ENCODE measurements at regions not wholly inside any gene's neighbourhood (a gene's known extent, or its start where the extent isn't known, plus 50 kb on each side); places are given as distances from the start of the nearest gene placed in this dataset.

DNA sequence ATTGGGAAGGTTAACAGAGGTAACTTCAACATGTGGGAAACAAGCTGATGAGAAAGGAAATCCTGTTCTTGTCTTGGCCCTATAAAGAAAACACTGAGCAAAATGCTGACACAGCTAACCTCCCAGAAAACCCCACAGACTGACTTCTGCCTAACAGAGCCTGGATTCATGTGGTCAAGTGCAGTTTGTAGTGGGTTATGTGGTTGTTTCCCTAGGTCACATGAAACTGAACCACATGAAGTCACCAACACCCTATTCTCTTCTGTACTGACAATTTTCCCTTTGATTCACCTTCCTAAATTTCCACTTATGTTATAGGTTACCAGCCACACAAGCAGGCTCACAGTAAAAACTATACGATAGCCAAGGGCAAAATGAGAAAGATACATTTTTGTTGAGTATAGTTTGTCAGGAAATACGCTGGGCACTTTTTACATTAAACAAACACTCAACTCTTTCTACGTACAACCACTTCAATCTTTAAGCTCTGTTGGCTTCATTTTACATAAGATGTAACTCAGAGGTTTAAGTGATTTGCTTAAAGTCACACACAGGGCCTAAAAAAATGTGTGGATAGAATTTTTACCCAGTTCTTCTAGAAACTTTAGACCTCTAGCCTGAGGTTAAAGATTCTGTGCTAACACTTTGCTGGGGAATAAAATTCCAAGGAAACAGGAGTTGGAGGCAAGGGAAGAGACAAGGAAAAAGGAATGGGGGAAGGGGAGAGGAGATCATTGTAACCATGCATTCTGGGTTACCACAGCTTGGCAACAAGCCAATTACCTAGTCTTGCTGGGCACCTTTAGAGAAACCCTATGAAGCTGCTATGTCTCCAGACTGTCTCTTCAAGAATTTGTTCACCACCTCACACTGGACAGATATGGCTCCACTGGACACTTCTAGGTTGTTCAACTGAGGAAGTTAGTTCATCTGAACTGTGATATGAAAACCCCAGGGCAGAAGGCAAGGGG lies 601.6 kb upstream of the USP24 start:
- peaks cover 0 to 54% (median 4%) of the 10 kb centered on the region in 4 donors for H3K4me1 ChIP-seq
- WGBS (ENCODE audit: insufficient coverage, low coverage, low lambda C conversion rate, missing lambda C conversion rate): 92% methylated on average over 3 of the region's 3 CpGs
- H3K4me3 ChIP-seq: no peak overlapping the region
- peak; percentile 16 to 25 (median 21) for ATAC-seq
- no peak for DNase-seq
- H3K36me3 ChIP-seq: no peaks in the 10 kb centered on the region
- no peaks in the 10 kb centered on the region for H3K27me3 ChIP-seq
- intact Hi-C loops (cut with DNase I): no loop called here
- TF ChIP-seq, protein P1, sequence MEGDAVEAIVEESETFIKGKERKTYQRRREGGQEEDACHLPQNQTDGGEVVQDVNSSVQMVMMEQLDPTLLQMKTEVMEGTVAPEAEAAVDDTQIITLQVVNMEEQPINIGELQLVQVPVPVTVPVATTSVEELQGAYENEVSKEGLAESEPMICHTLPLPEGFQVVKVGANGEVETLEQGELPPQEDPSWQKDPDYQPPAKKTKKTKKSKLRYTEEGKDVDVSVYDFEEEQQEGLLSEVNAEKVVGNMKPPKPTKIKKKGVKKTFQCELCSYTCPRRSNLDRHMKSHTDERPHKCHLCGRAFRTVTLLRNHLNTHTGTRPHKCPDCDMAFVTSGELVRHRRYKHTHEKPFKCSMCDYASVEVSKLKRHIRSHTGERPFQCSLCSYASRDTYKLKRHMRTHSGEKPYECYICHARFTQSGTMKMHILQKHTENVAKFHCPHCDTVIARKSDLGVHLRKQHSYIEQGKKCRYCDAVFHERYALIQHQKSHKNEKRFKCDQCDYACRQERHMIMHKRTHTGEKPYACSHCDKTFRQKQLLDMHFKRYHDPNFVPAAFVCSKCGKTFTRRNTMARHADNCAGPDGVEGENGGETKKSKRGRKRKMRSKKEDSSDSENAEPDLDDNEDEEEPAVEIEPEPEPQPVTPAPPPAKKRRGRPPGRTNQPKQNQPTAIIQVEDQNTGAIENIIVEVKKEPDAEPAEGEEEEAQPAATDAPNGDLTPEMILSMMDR (IDR thresholded peaks at IDR 0.05): no peak
- no peak for TF ChIP-seq POLR2A (IDR thresholded peaks at IDR 0.05)
- H3K9me3 ChIP-seq: no peaks in the 10 kb centered on the region
- H3K27ac ChIP-seq: peak overlapping the region in 2 of 3 donors; percentile 71 to 75

DNA sequence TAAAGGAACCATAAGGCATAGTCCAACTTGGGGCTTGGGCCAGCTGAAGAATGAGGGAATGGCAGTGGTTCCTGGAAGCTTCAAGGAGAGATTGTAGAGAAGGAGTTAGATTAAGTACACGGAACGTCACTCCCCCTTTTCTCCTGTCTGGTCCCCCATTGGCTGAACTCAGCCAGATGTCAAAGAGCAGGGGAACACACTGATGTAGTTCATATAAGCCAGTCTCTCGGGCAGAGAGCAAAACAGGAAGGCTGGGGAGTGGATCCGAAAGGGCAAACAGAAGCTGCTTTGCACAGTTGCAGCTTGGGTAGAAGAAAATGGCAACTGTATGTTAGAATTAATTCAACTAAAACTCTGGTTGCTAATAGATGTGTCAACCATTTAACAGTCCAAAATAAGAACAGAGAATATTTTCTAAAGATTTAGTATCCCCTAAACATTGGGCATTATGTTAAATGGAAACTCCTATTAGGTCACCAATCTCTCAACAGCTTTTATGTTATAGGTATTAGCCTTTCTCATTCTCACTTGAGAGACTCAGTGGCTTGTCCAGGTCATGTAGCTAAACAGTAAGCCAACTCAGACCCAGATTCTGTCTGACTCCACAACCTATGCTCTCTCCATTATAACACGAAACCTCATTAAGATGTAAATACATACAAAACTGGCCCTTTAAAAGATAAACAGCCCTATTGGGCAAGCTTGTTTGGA lies 600.7 kb upstream of the USP24 start:
- Histone ChIP-seq H3K36me3 (no peaks in the 10 kb centered on the region), H3K27me3 (no peaks in the 10 kb centered on the region), H3K27ac (peak overlapping the region in 2 of 3 donors; percentile 71 to 75), H3K4me3 (no peak overlapping the region), H3K9me3 (no peaks in the 10 kb centered on the region), H3K4me1 (peaks cover 0 to 54% (median 4%) of the 10 kb centered on the region in 4 donors)
- DNase-seq: no peak
- WGBS (ENCODE audit: insufficient coverage, low coverage, low lambda C conversion rate, missing lambda C conversion rate): 63% methylated on average over 5 of the region's 5 CpGs
- intact Hi-C loops (cut with DNase I): no loop called here
- ATAC-seq: no peak
- TF ChIP-seq POLR2A (IDR thresholded peaks at IDR 0.05): no peak
- TF ChIP-seq, protein P1 (IDR thresholded peaks at IDR 0.05): no peak

DNA sequence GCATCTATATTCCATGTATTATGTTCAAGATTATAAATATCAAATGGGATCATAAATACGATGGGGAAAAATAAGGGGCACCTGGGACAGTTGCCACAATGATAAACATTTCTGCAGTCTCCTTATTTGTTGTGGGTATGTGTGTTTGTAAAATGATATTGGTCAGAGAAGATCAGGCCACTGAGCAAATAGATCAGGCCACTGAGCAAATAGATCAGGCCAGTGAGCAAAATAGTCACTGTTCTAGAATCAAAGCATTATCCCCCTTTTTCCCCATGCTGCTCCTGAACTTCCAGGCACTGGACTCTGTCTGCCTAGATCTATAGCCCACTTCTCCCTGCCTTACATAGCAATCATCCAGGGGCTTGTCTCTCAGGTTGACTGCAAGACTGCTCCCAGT lies 599.8 kb upstream of the USP24 start:
- no peak for DNase-seq
- WGBS (ENCODE audit: insufficient coverage, low coverage, low lambda C conversion rate, missing lambda C conversion rate): 17% methylated on average over 1 of the region's 1 CpG
- Histone ChIP-seq H3K4me3 (no peak overlapping the region), H3K27me3 (no peaks in the 10 kb centered on the region), H3K27ac (peak overlapping the region; percentile 23 to 75 (median 71)), H3K9me3 (no peaks in the 10 kb centered on the region), H3K4me1 (peaks cover 0 to 54% (median 4%) of the 10 kb centered on the region in 4 donors), H3K36me3 (no peaks in the 10 kb centered on the region)
- TF ChIP-seq, protein P1 (IDR thresholded peaks at IDR 0.05): no peak
- TF ChIP-seq POLR2A (IDR thresholded peaks at IDR 0.05): no peak
- ATAC-seq: peak; percentile 50 to 78 (median 60)
- intact Hi-C loops (cut with DNase I): no loop called here

DNA sequence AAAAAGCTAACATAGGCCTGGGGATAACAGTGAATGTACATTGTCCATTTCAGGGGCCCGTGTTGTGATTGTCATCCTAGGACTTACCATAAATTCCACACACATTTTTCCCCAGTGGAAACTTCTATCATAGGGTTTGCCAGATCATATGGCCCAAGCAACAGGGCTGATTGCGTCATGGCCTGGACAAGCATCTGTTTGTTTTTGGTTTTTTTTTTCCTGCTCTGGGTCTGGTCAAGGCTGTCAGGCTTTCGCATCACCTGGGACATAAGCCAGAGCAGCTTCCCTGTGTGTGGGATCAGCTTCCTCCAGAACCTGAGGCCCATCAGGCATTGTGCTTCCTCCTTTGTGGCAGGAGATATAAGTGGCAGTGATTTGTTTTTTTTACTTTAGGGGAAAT lies 598.5 kb upstream of the USP24 start:
- peak overlapping the region in 2 of 3 donors; percentile 55 to 75 for H3K27ac ChIP-seq
- H3K4me3 ChIP-seq: no peak overlapping the region
- DNase-seq (peak; percentile 81 to 86 (median 86)), ATAC-seq (peak; percentile 83 to 91 (median 85))
- no peaks in the 10 kb centered on the region for H3K36me3 ChIP-seq
- H3K9me3 ChIP-seq: no peaks in the 10 kb centered on the region
- TF ChIP-seq POLR2A (IDR thresholded peaks at IDR 0.05): no peak
- TF ChIP-seq, protein P1 (IDR thresholded peaks at IDR 0.05): no peak
- WGBS (ENCODE audit: insufficient coverage, low coverage, low lambda C conversion rate, missing lambda C conversion rate): 24% methylated on average over 3 of the region's 3 CpGs
- intact Hi-C loops (cut with DNase I): no loop called here
- H3K4me1 ChIP-seq: peaks cover 0 to 54% (median 4%) of the 10 kb centered on the region in 4 donors
- H3K27me3 ChIP-seq: no peaks in the 10 kb centered on the region
